Lower leg skin (tissue), 3 donors: ENCODE measurements at regions not wholly inside any gene's neighbourhood (a gene's known extent, or its start where the extent isn't known, plus 50 kb on each side); places are given as distances from the start of the nearest gene placed in this dataset.

ENCODE experiments used
- CTCF ChIP-seq, 3 donors: fragments of 450-650 bp; IDR thresholded peaks; one replicate each; pipeline ENCODE4 v1.5.1; 2016; ENCODE audit warnings: antibody characterized with exemption in 3 of 3, mild to moderate bottlenecking in 3 of 3, moderate library complexity in 2 of 3
- POLR2A ChIP-seq, 2 donors: fragments of 450-650 bp; IDR thresholded peaks; one replicate each; pipeline ENCODE4 v1.6.1; 2016 to 2017; ENCODE audit warnings: antibody characterized with exemption in 2 of 2, mild to moderate bottlenecking in 1 of 2, moderate library complexity in 1 of 2

GRCh38 chr2:37865640-37866039, 59.4 kb upstream of the RMDN2 start:
- no peak for TF ChIP-seq CTCF (IDR thresholded peaks at IDR 0.05)
- TF ChIP-seq POLR2A (IDR thresholded peaks at IDR 0.05): no peak
